PFSK-1 (cell line): ENCODE measurements at regions not wholly inside any gene's neighbourhood (a gene's known extent, or its start where the extent isn't known, plus 50 kb on each side); places are given as distances from the start of the nearest gene placed in this dataset.

ENCODE experiments used
- FOXP2 ChIP-seq: optimal IDR thresholded peaks from 2 replicates; pipeline ENCODE3; 2011; ENCODE audit warnings: borderline replicate concordance, control low read depth, inconsistent platforms; ENCODE audit not compliant: insufficient read depth; ENCODE audit errors: extremely low read length, extremely low read depth
- POLR2AphosphoS5 ChIP-seq: IDR thresholded peaks from 2 replicates; pipeline ENCODE4 v1.6.1; 2012; ENCODE audit warnings: low read depth, mild to moderate bottlenecking, control low read depth, low read length, moderate library complexity
- REST ChIP-seq, 2 experiments: IDR thresholded peaks; 2 replicates each; pipeline versions ENCODE4 v1.6.1 to v1.8.0; 2011 to 2012; ENCODE audit warnings: low read depth in 2 of 2, low read length in 2 of 2, control low read depth in 1 of 2, inconsistent platforms in 1 of 2, mild to moderate bottlenecking in 1 of 2, moderate library complexity in 1 of 2; ENCODE audit not compliant: insufficient read depth in 1 of 2
- SIN3A ChIP-seq: IDR thresholded peaks from 2 replicates; pipeline ENCODE4 v1.6.1; 2012; ENCODE audit warnings: mild to moderate bottlenecking, low read length, moderate library complexity, borderline replicate concordance; ENCODE audit not compliant: insufficient read depth
- TAF1 ChIP-seq: IDR thresholded peaks from 2 replicates; pipeline ENCODE4 v1.6.1; 2012; ENCODE audit warnings: low read length, control low read depth, borderline replicate concordance; ENCODE audit not compliant: insufficient read depth

GRCh38 chr1:238331557-238331956 lies 440.8 kb upstream of the ZP4 start:
- TF ChIP-seq FOXP2 (no peak), POLR2AphosphoS5 (no peak)

GRCh38 chr1:238329671-238330070 lies 438.9 kb upstream of the ZP4 start:
- TF ChIP-seq SIN3A (no peak), REST (IDR thresholded peaks at IDR 0.05; ENCODE audit: insufficient read depth in 1 of 2, low read depth in 2 of 2, low read length in 2 of 2) (no peak), FOXP2 (no peak), TAF1 (no peak), POLR2AphosphoS5 (no peak)

- TF ChIP-seq FOXP2 (no peak), SIN3A (no peak), POLR2AphosphoS5 (no peak)
These were observed 433.6 kb upstream of the ZP4 start for GRCh38 chr1:238324211-238324864.

GRCh38 chr1:238323490-238323889 lies 432.8 kb upstream of the ZP4 start:
- TF ChIP-seq TAF1 (no peak), REST (IDR thresholded peaks at IDR 0.05; ENCODE audit: insufficient read depth in 1 of 2, low read depth in 2 of 2, low read length in 2 of 2) (no peak), SIN3A (no peak), FOXP2 (no peak)

GRCh38 chr1:238319957-238320356 lies 429.2 kb upstream of the ZP4 start:
- TF ChIP-seq TAF1 (no peak), POLR2AphosphoS5 (no peak), FOXP2 (no peak), REST (IDR thresholded peaks at IDR 0.05; ENCODE audit: insufficient read depth in 1 of 2, low read depth in 2 of 2, low read length in 2 of 2) (no peak)

- no peak for TF ChIP-seq POLR2AphosphoS5
- TF ChIP-seq TAF1: no peak
These were observed 427.8 kb upstream of the ZP4 start for GRCh38 chr1:238318294-238319110.

- TF ChIP-seq POLR2AphosphoS5 (no peak), FOXP2 (no peak), REST (IDR thresholded peaks at IDR 0.05; ENCODE audit: insufficient read depth in 1 of 2, low read depth in 2 of 2, low read length in 2 of 2) (no peak), TAF1 (no peak), SIN3A (no peak)
These were observed 422.2 kb upstream of the ZP4 start for GRCh38 chr1:238312969-238313368.
